NCI-H1048 (cell line): ENCODE measurements at regions not wholly inside any gene's neighbourhood (a gene's known extent, or its start where the extent isn't known, plus 50 kb on each side); places are given as distances from the start of the nearest gene placed in this dataset.
"Not testable (repeated sequence)": the region's sequence is repeated elsewhere in the genome, so short reads cannot be mapped to it uniquely, and the experiment has no call there.

ENCODE experiments used
- DNase-seq: peaks from one replicate; lab custom pipeline; 2025; lab: John Stamatoyannopoulos, UW

- DNase-seq: no peak
Measured at GRCh38 chr13:53101883-53102282, 73.3 kb downstream of the OLFM4 start.

GRCh38 chr13:53104136-53104535 is 75.5 kb downstream of the OLFM4 start:
- DNase-seq: no peak

DNA sequence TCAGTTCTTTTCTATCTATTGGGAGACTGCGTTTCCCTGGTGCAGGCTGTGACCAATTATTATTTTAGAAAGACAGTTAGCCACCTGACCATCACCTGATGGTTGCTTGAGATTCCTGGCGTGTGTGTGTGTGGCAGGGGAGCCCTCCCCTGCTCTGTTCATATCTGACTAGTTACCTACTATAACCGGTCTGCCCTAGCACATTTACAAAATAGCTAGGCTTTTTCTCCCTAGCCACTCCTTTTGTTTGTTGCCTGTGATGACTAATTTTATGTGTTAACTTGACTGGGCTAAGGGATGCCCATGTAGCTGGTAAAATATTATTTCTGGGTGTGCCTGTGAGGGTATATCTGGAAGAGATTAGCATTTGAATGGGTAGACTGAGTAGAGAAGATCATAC is 76.9 kb downstream of the OLFM4 start:
- DNase-seq: no peak

DNA sequence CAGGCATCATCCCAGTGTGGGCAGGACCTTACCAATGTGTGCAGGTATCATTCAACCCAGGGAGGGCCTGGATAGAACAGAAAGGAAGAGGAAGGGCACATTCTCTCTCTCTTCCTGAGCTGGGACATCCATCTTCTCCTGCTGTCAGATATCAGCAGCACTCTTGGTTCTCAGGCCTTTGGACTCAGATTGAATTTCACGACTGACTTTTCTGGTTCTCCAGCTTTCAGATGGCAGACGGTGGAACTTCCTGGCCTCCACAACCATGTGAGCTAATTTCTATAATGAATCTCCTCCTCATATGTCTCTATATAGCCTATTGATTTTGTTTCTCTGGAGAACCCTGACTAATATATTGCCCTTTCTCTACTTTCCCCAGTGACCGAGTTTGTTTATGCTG is 77.3 kb downstream of the OLFM4 start:
- DNase-seq: no peak

- no peak for DNase-seq
Measured at GRCh38 chr13:53110181-53110580, 81.6 kb downstream of the OLFM4 start.

DNA sequence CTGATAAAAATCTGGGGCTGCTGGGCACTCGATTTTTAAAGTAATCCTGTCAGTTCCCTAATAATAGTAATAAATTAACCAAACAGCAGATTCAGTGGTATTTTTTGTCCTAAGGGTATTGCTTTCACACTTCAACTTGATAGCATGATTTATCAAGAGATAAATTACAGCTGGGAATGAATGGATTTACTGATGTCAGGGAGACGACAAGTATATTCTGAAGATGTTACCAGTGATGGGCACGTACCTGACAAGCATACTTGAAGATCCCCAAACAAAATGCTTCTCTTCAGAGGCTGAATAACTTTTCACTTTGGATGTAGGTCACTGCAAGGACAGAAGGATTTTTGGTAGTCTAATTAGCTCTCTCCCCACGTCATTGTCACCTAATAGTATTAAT is 82.0 kb downstream of the OLFM4 start:
- DNase-seq: no peak

GRCh38 chr13:53112522-53112921 is 83.9 kb downstream of the OLFM4 start:
- no peak for DNase-seq

DNA sequence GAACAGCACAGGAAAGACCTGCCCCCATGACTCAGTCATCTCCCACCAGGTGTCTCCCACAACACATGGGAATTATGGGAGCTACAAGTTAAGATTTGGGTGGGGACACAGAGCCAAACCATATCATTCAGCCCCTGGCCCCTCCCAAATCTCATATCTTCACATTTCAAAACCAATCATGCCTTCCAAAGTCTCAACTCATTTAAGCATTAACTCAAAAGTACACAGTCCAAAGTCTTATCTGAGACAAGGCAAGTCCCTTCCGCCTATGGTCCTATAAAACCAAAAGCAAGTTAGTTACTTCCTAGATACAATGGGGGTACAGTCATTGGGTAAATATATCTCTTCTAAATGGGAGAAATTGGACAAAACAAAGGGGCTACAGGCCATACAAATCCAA is 88.4 kb downstream of the OLFM4 start:
- DNase-seq: not testable (repeated sequence)

DNA sequence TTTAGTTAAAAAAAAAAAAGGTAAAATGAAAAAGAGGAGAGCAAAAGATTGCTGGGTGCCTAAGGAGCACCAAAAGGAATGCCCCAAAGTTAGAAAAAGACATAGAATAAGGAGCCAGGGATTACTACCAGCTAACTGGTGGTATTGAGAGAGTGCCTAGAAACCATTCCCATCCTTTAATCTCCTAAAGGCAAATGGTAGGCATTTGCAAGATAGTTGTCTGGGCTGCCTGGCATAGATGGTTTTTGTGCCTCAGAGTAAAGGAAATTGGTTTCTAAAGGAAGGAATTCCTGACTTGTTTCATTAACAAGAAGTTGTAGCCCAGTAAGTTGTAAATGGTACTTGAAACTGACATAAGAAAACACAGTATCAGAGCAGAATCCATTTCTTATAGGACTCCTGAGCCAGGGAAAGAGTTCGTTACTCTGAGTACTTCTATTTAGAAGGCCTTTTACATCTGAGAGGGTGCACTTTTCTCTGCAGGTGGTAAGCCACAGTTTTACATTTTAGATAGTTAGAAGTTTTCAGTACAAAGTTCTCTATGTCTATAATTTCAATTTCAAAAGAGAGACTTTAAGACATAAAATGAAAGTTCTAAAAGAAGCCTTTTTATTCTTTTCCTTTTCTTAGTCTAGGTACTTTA is 92.6 kb downstream of the OLFM4 start:
- DNase-seq: no peak

- no peak for DNase-seq
Measured at GRCh38 chr13:53121919-53122318, 93.3 kb downstream of the OLFM4 start.

GRCh38 chr13:53123536-53123935 is 94.9 kb downstream of the OLFM4 start:
- DNase-seq: no peak

GRCh38 chr13:53124623-53125022 is 96.0 kb downstream of the OLFM4 start:
- DNase-seq: no peak

DNA sequence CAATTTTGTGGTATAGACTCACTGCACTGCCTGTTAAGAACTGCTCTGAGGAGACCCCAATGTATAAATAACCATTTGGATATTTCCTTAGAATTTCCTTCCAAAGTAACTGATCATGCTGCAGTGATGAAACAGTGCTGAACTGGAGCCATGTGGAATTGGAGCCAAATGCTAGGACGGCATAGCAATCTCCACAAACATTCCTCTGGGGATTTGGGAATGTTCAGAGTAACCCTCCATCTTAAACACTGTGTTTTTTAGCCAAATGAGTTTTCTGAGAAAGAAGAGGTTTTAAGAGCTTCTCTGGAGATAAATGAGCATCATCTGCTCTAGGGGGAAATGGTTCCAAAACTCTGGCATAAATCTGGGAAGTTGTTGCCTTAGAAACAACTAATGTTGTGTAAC is 98.2 kb downstream of the OLFM4 start:
- DNase-seq: no peak

- DNase-seq: no peak
Measured at GRCh38 chr13:53127373-53127772, 98.8 kb downstream of the OLFM4 start.

GRCh38 chr13:53129864-53130393 is 101.3 kb downstream of the OLFM4 start:
- DNase-seq: no peak

- DNase-seq: no peak
Measured at GRCh38 chr13:53131361-53131760, 102.7 kb downstream of the OLFM4 start.

DNA sequence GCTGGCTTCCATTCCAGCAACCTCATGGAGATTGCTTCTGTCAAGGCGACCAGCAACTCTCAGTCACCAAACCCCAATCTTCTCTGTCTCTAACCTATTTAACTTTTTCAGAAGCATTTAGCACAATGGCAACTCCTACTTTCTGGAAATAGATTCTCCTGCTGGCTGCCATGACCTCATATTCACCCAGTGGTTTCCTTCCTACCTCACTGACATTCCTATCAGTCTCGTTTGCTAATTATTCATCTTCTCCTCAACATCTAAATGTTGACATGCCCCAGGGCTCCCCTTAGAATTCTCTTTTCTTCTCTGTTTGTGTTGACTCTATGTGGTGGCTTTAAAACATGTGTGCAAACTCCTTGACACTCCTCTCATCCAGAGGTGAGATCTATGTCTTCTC is 106.7 kb downstream of the OLFM4 start:
- no peak for DNase-seq

- DNase-seq: no peak
Measured at GRCh38 chr13:53136554-53137215, 108.1 kb downstream of the OLFM4 start.

- DNase-seq: no peak
Measured at GRCh38 chr13:53137779-53138178, 109.2 kb downstream of the OLFM4 start.

DNA sequence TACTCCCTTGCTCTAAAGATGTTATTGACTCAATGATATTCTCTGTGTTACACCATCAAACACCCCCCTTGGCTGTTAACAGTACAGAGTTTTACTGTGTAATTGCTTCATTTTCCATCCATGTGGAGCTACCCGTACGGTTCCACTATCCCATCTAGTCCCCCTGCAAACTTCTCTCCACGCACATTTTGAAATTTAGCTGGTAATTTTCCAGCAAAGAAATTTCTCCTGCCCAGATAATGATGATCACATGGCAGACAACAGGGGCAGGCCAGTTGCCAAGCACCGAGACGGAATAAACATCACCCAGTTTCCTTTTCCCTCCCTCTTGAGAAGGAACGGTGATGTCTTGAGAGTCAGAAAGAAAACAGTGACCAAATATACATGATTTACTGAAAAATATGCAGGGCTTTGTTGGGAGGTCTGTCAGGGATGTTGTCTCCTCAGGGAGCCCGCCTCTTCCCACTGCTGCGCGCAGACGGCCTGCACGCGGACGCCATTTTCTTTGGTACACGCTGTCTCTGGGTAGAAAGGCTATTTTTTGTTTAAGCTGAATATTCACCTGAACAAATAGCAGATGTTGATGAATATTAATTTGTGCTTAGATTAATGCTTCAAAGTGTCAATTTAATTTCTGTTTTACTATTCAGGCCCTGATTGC is 109.9 kb downstream of the OLFM4 start:
- no peak for DNase-seq

GRCh38 chr13:53141336-53141735 is 112.7 kb downstream of the OLFM4 start:
- no peak for DNase-seq

- DNase-seq: no peak
Measured at GRCh38 chr13:53142306-53142705, 113.7 kb downstream of the OLFM4 start.

- DNase-seq: no peak
Measured at GRCh38 chr13:53143757-53144339, 115.2 kb downstream of the OLFM4 start.
